ENCODE measurements at regions not wholly inside any gene's neighbourhood (a gene's known extent, or its start where the extent isn't known, plus 50 kb on each side); places are given as distances from the start of the nearest gene placed in this dataset.

DNA sequence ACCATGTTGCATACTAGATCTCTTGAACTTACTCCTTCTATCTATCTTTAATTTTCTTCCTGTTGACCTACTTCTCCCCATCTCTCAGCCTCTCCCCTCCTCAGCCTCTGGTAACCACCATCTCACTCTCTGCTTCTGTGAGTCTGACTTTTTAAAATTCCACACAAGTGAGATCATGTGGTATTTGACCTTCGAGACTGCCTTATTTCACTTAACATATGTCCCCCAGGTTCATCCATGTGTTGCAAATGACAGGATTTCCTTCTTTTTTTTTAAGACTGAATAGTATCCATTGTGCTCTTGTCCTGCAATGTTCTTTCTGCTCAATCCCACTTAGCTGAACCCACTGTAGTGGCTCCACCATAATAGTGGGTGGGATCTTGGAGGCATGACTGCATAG, 51.4 kb upstream of the DNAJC1 start:
- in situ Hi-C loops (cut with HindIII; ENCODE audit: low pct_ligation_motif_present, low sequenced_read_pairs), result no loop called here
- Histone ChIP-seq H3K4me3 (ENCODE audit: low read depth, low read length) (no peak overlapping the region), H3K36me3 (replicated peaks) (no peaks in the 10 kb centered on the region), H3K27me3 (replicated peaks) (no peaks in the 10 kb centered on the region), H3K27ac (no peak overlapping the region)
- TF ChIP-seq, protein P1, sequence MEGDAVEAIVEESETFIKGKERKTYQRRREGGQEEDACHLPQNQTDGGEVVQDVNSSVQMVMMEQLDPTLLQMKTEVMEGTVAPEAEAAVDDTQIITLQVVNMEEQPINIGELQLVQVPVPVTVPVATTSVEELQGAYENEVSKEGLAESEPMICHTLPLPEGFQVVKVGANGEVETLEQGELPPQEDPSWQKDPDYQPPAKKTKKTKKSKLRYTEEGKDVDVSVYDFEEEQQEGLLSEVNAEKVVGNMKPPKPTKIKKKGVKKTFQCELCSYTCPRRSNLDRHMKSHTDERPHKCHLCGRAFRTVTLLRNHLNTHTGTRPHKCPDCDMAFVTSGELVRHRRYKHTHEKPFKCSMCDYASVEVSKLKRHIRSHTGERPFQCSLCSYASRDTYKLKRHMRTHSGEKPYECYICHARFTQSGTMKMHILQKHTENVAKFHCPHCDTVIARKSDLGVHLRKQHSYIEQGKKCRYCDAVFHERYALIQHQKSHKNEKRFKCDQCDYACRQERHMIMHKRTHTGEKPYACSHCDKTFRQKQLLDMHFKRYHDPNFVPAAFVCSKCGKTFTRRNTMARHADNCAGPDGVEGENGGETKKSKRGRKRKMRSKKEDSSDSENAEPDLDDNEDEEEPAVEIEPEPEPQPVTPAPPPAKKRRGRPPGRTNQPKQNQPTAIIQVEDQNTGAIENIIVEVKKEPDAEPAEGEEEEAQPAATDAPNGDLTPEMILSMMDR (IDR thresholded peaks at IDR 0.05; ENCODE audit: low read depth, low read length, missing control alignments), result no peak
- DNase-seq, result peak; percentile 11
